ENCODE measurements at regions not wholly inside any gene's neighbourhood (a gene's known extent, or its start where the extent isn't known, plus 50 kb on each side); places are given as distances from the start of the nearest gene placed in this dataset.

- no peak overlapping the region for H3K27ac ChIP-seq
- ChIA-PET POLR2A (ENCODE audit: unreplicated experiment) (no interaction called here), CTCF (no interaction called here)
- TF ChIP-seq CTCF (conservative IDR thresholded peaks at IDR 0.05) (no peak), EZH2 (IDR thresholded peaks at IDR 0.05; ENCODE audit: low read depth) (no peak)
- no peak for DNase-seq
- no peaks in the 10 kb centered on the region for H3K79me2 ChIP-seq (ENCODE audit: low read depth)
- H3K4me3 ChIP-seq, result no peak overlapping the region
- H2AFZ ChIP-seq, result no peak overlapping the region
- intact Hi-C loops (cut with micrococcal nuclease; ENCODE audit: unreplicated experiment), result no loop called here
- no peaks in the 10 kb centered on the region for H3K4me1 ChIP-seq (replicated peaks; ENCODE audit: insufficient read depth)
- no TSS peak for BruUV-seq (replicated peaks)
- no peaks in the 10 kb centered on the region for H4K20me1 ChIP-seq (ENCODE audit: insufficient read depth)
- H3K4me2 ChIP-seq, result no peak overlapping the region
- no peaks in the 10 kb centered on the region for H3K9me3 ChIP-seq (ENCODE audit: insufficient read depth, low read depth)
- no peaks in the 10 kb centered on the region for H3F3A ChIP-seq (ENCODE audit: insufficient read depth, low read depth)
- no peaks in the 10 kb centered on the region for H3K36me3 ChIP-seq (ENCODE audit: low read depth)
- H3K9me2 ChIP-seq (ENCODE audit: insufficient read depth), result no peaks in the 10 kb centered on the region
- H3K27me3 ChIP-seq (ENCODE audit: insufficient read depth, low read depth), result no peaks in the 10 kb centered on the region
Observed at GRCh38 chr9:7328453-7328852, 471.1 kb downstream of the DMAC1 start.

- Histone ChIP-seq H3K4me1 (replicated peaks; ENCODE audit: insufficient read depth) (no peaks in the 10 kb centered on the region), H4K20me1 (ENCODE audit: insufficient read depth) (no peaks in the 10 kb centered on the region), H2AFZ (no peak overlapping the region), H3K4me3 (no peak overlapping the region), H3K36me3 (ENCODE audit: low read depth) (no peaks in the 10 kb centered on the region), H3K9me2 (ENCODE audit: insufficient read depth) (no peaks in the 10 kb centered on the region; the same call in 1 of the 2 replicates), H3K27me3 (ENCODE audit: insufficient read depth, low read depth) (no peaks in the 10 kb centered on the region), H3K79me2 (ENCODE audit: low read depth) (no peaks in the 10 kb centered on the region), H3K4me2 (no peak overlapping the region), H3K27ac (no peak overlapping the region), H3K9me3 (ENCODE audit: insufficient read depth, low read depth) (no peaks in the 10 kb centered on the region), H3F3A (ENCODE audit: insufficient read depth, low read depth) (no peaks in the 10 kb centered on the region)
- intact Hi-C loops (cut with micrococcal nuclease; ENCODE audit: unreplicated experiment), result no loop called here
- no TSS peak for BruUV-seq (replicated peaks)
- ChIA-PET CTCF (no interaction called here), POLR2A (ENCODE audit: unreplicated experiment) (no interaction called here)
- DNase-seq, result no peak
- no peak for TF ChIP-seq EZH2 (IDR thresholded peaks at IDR 0.05; ENCODE audit: low read depth)
- TF ChIP-seq CTCF (conservative IDR thresholded peaks at IDR 0.05), result no peak
Observed at GRCh38 chr9:7325995-7326394, 473.6 kb downstream of the DMAC1 start.

GRCh38 chr9:7324152-7324598 lies 475.4 kb downstream of the DMAC1 start:
- intact Hi-C loops (cut with micrococcal nuclease; ENCODE audit: unreplicated experiment), result no loop called here
- H4K20me1 ChIP-seq (ENCODE audit: insufficient read depth), result no peaks in the 10 kb centered on the region
- CTCF ChIA-PET, result no interaction called here
- no peaks in the 10 kb centered on the region for H3F3A ChIP-seq (ENCODE audit: insufficient read depth, low read depth)
- no peaks in the 10 kb centered on the region for H3K4me1 ChIP-seq (replicated peaks; ENCODE audit: insufficient read depth)
- POLR2A ChIA-PET (ENCODE audit: unreplicated experiment), result no interaction called here
- no peaks in the 10 kb centered on the region for H3K36me3 ChIP-seq (ENCODE audit: low read depth)
- no peaks in the 10 kb centered on the region; the same call in 1 of the 2 replicates for H3K9me2 ChIP-seq (ENCODE audit: insufficient read depth)
- H3K27me3 ChIP-seq (ENCODE audit: insufficient read depth, low read depth), result no peaks in the 10 kb centered on the region
- no peaks in the 10 kb centered on the region for H3K9me3 ChIP-seq (ENCODE audit: insufficient read depth, low read depth)
- H3K4me2 ChIP-seq, result no peak overlapping the region
- no peak overlapping the region for H3K27ac ChIP-seq
- H3K4me3 ChIP-seq, result no peak overlapping the region
- DNase-seq, result no peak
- H2AFZ ChIP-seq, result no peak overlapping the region
- no peak for TF ChIP-seq CTCF (conservative IDR thresholded peaks at IDR 0.05)
- no peak for TF ChIP-seq EZH2 (IDR thresholded peaks at IDR 0.05; ENCODE audit: low read depth)
- H3K79me2 ChIP-seq (ENCODE audit: low read depth), result no peaks in the 10 kb centered on the region
- no TSS peak for BruUV-seq (replicated peaks)
